ENCODE measurements at regions not wholly inside any gene's neighbourhood (a gene's known extent, or its start where the extent isn't known, plus 50 kb on each side); places are given as distances from the start of the nearest gene placed in this dataset.

GRCh38 chr12:7557227-7557626 is 53.6 kb upstream of the CD163 start:
- no peak for TF ChIP-seq CTCF (IDR thresholded peaks at IDR 0.05)
- no peak for TF ChIP-seq POLR2A (IDR thresholded peaks at IDR 0.05)
